ENCODE measurements at regions not wholly inside any gene's neighbourhood (a gene's known extent, or its start where the extent isn't known, plus 50 kb on each side); places are given as distances from the start of the nearest gene placed in this dataset.

GRCh38 chr3:152696962-152697361, 138.0 kb upstream of the P2RY1 start:
- Mint-ChIP-seq H3K27ac (no peak overlapping the region), H3K27me3 (peaks cover 3% of the 10 kb centered on the region), H3K36me3 (no peaks in the 10 kb centered on the region), H3K4me3 (no peak overlapping the region), H3K9me3 (no peaks in the 10 kb centered on the region), H3K4me1 (peaks cover 4% of the 10 kb centered on the region)

- no peaks in the 10 kb centered on the region for H3K9me3 Mint-ChIP-seq
- H3K36me3 Mint-ChIP-seq: no peaks in the 10 kb centered on the region
- H3K27me3 Mint-ChIP-seq: peaks cover 4% of the 10 kb centered on the region
- no peaks in the 10 kb centered on the region for H3K4me1 Mint-ChIP-seq
- H3K4me3 Mint-ChIP-seq: no peak overlapping the region
- H3K27ac Mint-ChIP-seq: no peak overlapping the region
Measured at GRCh38 chr3:152703245-152703890, 131.6 kb upstream of the P2RY1 start.

GRCh38 chr3:152706991-152707713, 127.8 kb upstream of the P2RY1 start:
- Mint-ChIP-seq H3K27ac (no peak overlapping the region), H3K9me3 (no peaks in the 10 kb centered on the region), H3K4me3 (no peak overlapping the region), H3K27me3 (peaks cover 1% of the 10 kb centered on the region), H3K4me1 (no peaks in the 10 kb centered on the region), H3K36me3 (no peaks in the 10 kb centered on the region)

GRCh38 chr3:152709659-152710058, 125.3 kb upstream of the P2RY1 start:
- Mint-ChIP-seq H3K27me3 (no peaks in the 10 kb centered on the region), H3K27ac (no peak overlapping the region), H3K36me3 (no peaks in the 10 kb centered on the region), H3K4me1 (no peaks in the 10 kb centered on the region), H3K4me3 (no peak overlapping the region), H3K9me3 (no peaks in the 10 kb centered on the region)

- H3K4me3 Mint-ChIP-seq: no peak overlapping the region
- no peak overlapping the region for H3K27ac Mint-ChIP-seq
- H3K4me1 Mint-ChIP-seq: no peaks in the 10 kb centered on the region
- H3K27me3 Mint-ChIP-seq: no peaks in the 10 kb centered on the region
- H3K9me3 Mint-ChIP-seq: no peaks in the 10 kb centered on the region
- H3K36me3 Mint-ChIP-seq: no peaks in the 10 kb centered on the region
Measured at GRCh38 chr3:152710549-152710948, 124.4 kb upstream of the P2RY1 start.

GRCh38 chr3:152713989-152714388, 120.9 kb upstream of the P2RY1 start:
- no peaks in the 10 kb centered on the region for H3K4me1 Mint-ChIP-seq

GRCh38 chr3:152714507-152714906, 120.4 kb upstream of the P2RY1 start:
- Mint-ChIP-seq H3K4me3 (no peak overlapping the region), H3K36me3 (no peaks in the 10 kb centered on the region), H3K27ac (no peak overlapping the region), H3K9me3 (no peaks in the 10 kb centered on the region), H3K4me1 (no peaks in the 10 kb centered on the region), H3K27me3 (no peaks in the 10 kb centered on the region)

More at GRCh38 chr3:152713989-152714388, 120.9 kb upstream of the P2RY1 start:
- Mint-ChIP-seq H3K4me3 (no peak overlapping the region), H3K9me3 (no peaks in the 10 kb centered on the region), H3K27me3 (no peaks in the 10 kb centered on the region), H3K36me3 (no peaks in the 10 kb centered on the region), H3K27ac (no peak overlapping the region)

GRCh38 chr3:152717252-152717651, 117.7 kb upstream of the P2RY1 start:
- H3K4me3 Mint-ChIP-seq: no peak overlapping the region
- no peaks in the 10 kb centered on the region for H3K4me1 Mint-ChIP-seq
- peaks cover 5% of the 10 kb centered on the region for H3K27me3 Mint-ChIP-seq
- H3K9me3 Mint-ChIP-seq: peaks cover 6% of the 10 kb centered on the region
- H3K36me3 Mint-ChIP-seq: no peaks in the 10 kb centered on the region
- no peak overlapping the region for H3K27ac Mint-ChIP-seq

GRCh38 chr3:152718810-152719209, 116.1 kb upstream of the P2RY1 start:
- Mint-ChIP-seq H3K36me3 (no peaks in the 10 kb centered on the region), H3K27ac (no peak overlapping the region), H3K9me3 (peaks cover 6% of the 10 kb centered on the region), H3K4me3 (no peak overlapping the region), H3K4me1 (no peaks in the 10 kb centered on the region), H3K27me3 (peaks cover 6% of the 10 kb centered on the region)

GRCh38 chr3:152719264-152719663, 115.7 kb upstream of the P2RY1 start:
- Mint-ChIP-seq H3K27me3 (peaks cover 10% of the 10 kb centered on the region), H3K4me1 (no peaks in the 10 kb centered on the region), H3K4me3 (no peak overlapping the region), H3K9me3 (peaks cover 6% of the 10 kb centered on the region), H3K27ac (no peak overlapping the region), H3K36me3 (no peaks in the 10 kb centered on the region)

- peaks cover 6% of the 10 kb centered on the region for H3K9me3 Mint-ChIP-seq
- H3K36me3 Mint-ChIP-seq: no peaks in the 10 kb centered on the region
- no peak overlapping the region for H3K27ac Mint-ChIP-seq
- no peak overlapping the region for H3K4me3 Mint-ChIP-seq
- peaks cover 10% of the 10 kb centered on the region for H3K27me3 Mint-ChIP-seq
- H3K4me1 Mint-ChIP-seq: no peaks in the 10 kb centered on the region
Measured at GRCh38 chr3:152720951-152721718, 113.8 kb upstream of the P2RY1 start.

GRCh38 chr3:152724270-152724669, 110.7 kb upstream of the P2RY1 start:
- Mint-ChIP-seq H3K27me3 (peaks cover 10% of the 10 kb centered on the region), H3K9me3 (peaks cover 6% of the 10 kb centered on the region), H3K4me1 (no peaks in the 10 kb centered on the region), H3K27ac (no peak overlapping the region), H3K4me3 (no peak overlapping the region), H3K36me3 (no peaks in the 10 kb centered on the region)

GRCh38 chr3:152728231-152728980, 106.5 kb upstream of the P2RY1 start:
- Mint-ChIP-seq H3K4me1 (no peaks in the 10 kb centered on the region), H3K4me3 (no peak overlapping the region), H3K36me3 (no peaks in the 10 kb centered on the region), H3K9me3 (no peaks in the 10 kb centered on the region), H3K27ac (no peak overlapping the region), H3K27me3 (peaks cover 6% of the 10 kb centered on the region)

GRCh38 chr3:152729906-152730305, 105.0 kb upstream of the P2RY1 start:
- no peaks in the 10 kb centered on the region for H3K9me3 Mint-ChIP-seq
- no peak overlapping the region for H3K27ac Mint-ChIP-seq
- H3K27me3 Mint-ChIP-seq: peaks cover 3% of the 10 kb centered on the region
- no peaks in the 10 kb centered on the region for H3K4me1 Mint-ChIP-seq
- H3K36me3 Mint-ChIP-seq: no peaks in the 10 kb centered on the region
- no peak overlapping the region for H3K4me3 Mint-ChIP-seq

GRCh38 chr3:152731511-152731910, 103.4 kb upstream of the P2RY1 start:
- Mint-ChIP-seq H3K27me3 (peaks cover 5% of the 10 kb centered on the region), H3K4me3 (no peak overlapping the region), H3K9me3 (no peaks in the 10 kb centered on the region), H3K27ac (no peak overlapping the region), H3K36me3 (no peaks in the 10 kb centered on the region), H3K4me1 (no peaks in the 10 kb centered on the region)

All from activated naive CD4-positive, alpha-beta T cell treated with anti-CD3 and anti-CD28 coated beads, Interleukin-2, amount 50 U/mL, for 24 hours (primary cell).